Mesodermal cell (in vitro differentiated cells): ENCODE measurements at regions not wholly inside any gene's neighbourhood (a gene's known extent, or its start where the extent isn't known, plus 50 kb on each side); places are given as distances from the start of the nearest gene placed in this dataset.

Experiments
- H3K27ac ChIP-seq: 2 replicates; pipeline ENCODE4 v1.7.0; 2013; ENCODE audit warnings: mild to moderate bottlenecking, low read depth, low read length, moderate library complexity; ENCODE audit not compliant: severe bottlenecking
- H3K36me3 ChIP-seq: 2 replicates; pipeline ENCODE4 v1.7.1; 2013; ENCODE audit warnings: mild to moderate bottlenecking, low read length, moderate library complexity; ENCODE audit not compliant: control insufficient read depth, insufficient read depth
- H3K4me1 ChIP-seq: one replicate; pipeline ENCODE4 v1.7.1; 2013; ENCODE audit warnings: mild to moderate bottlenecking, low read length; ENCODE audit not compliant: insufficient read depth, control insufficient read depth, poor library complexity, severe bottlenecking
- H3K4me3 ChIP-seq: 2 replicates; pipeline ENCODE4 v1.7.0; 2013; ENCODE audit warnings: low read length, control low read depth, mild to moderate bottlenecking; ENCODE audit not compliant: insufficient read depth, poor library complexity, severe bottlenecking; ENCODE audit errors: extremely low read depth
- H3K9me3 ChIP-seq: 2 replicates; pipeline ENCODE4 v1.7.1; 2013; ENCODE audit warnings: mild to moderate bottlenecking, low read length, moderate library complexity; ENCODE audit not compliant: control insufficient read depth
- WGBS, 2 experiments: methylation state at CpG; one replicate each; pipeline ENCODE4 v1.1.5; 2013; ENCODE audit warnings: missing lambda C conversion rate in 2 of 2; ENCODE audit not compliant: insufficient coverage in 2 of 2; 5-methylcytosine and 5-hydroxymethylcytosine counted together

DNA sequence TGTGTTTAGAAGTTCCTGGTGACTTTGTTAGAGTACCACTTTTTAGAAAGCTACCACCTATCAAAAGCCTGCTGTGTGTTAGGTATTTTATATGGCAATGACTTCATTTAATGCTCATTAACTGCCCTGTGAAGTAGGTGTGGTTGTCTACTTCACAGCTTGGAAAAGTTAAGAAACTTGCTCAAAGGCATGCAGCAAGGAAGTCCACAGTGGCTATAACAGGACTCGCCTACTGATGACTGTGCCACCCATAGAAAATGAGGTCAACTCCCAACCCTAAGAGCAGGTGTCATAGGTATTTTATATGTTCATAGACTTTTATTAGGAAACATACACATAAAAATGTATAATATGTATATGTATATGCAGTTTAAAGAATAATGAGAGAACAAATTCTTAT is 125.2 kb upstream of the PAX6 start:
- H3K9me3 ChIP-seq, result no peaks in the 10 kb centered on the region
- no CpG with 5 or more reads among the region's 1 CpG for WGBS, 2 experiments

GRCh38 chr11:31932879-31933278 is 121.8 kb upstream of the PAX6 start:
- WGBS, 2 experiments, result 90 to 91% methylated on average over 9 of the region's 9 CpGs
- Histone ChIP-seq H3K4me1 (no peaks in the 10 kb centered on the region), H3K9me3 (no peaks in the 10 kb centered on the region), H3K27ac (no peak overlapping the region), H3K4me3 (no peak overlapping the region), H3K36me3 (no peaks in the 10 kb centered on the region)

More for the DNA sequence above, 125.2 kb upstream of the PAX6 start:
- Histone ChIP-seq H3K36me3 (no peaks in the 10 kb centered on the region), H3K4me1 (peaks cover 6% of the 10 kb centered on the region), H3K4me3 (no peak overlapping the region), H3K27ac (no peak overlapping the region)

- 96% methylated on average over 2 to 3 of the region's 4 CpGs for WGBS, 2 experiments
- no peaks in the 10 kb centered on the region for H3K9me3 ChIP-seq
- no peak overlapping the region for H3K4me3 ChIP-seq
- no peaks in the 10 kb centered on the region for H3K36me3 ChIP-seq
- no peaks in the 10 kb centered on the region for H3K4me1 ChIP-seq
- H3K27ac ChIP-seq, result no peak overlapping the region
These were observed 116.9 kb upstream of the PAX6 start for GRCh38 chr11:31927982-31928381.

DNA sequence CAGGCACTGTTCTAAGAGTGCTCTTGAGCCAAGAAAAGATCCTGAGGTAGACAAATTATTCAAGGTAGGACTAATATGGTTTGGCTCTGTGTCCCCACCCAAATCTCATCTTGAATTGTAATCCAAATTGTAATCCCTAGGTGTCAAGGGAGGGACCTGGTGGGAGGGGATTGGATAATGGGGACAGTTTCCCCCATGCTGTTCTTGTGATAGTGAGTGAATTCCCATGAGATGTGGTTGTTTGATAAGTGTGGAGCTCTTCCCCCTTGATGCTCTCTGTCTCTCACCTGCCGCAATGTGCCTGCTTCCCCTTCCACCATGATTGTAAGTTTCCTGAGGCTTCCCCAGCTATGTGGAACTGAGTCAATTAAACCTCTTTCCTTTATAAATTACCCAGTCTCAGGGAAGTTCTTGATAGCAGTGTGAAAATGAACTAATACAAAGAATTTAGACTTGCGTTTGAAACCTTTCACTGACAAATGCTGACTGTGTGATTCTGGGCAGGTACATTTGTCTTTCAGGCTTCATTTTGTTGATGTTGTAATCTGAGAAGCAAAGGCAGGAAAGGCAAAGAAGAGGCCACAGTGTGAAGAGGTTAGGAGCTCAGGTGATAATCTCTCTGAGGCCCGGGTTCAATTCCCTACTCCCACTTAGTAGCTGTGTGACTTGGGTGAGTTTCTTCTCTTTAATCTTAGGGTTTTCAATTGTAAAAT is 115.8 kb upstream of the PAX6 start:
- H3K4me3 ChIP-seq, result no peak overlapping the region
- no peaks in the 10 kb centered on the region for H3K36me3 ChIP-seq
- H3K4me1 ChIP-seq, result peaks cover 2% of the 10 kb centered on the region
- WGBS, 2 experiments, result 40 to 100% methylated on average over 1 of the region's 3 CpGs
- H3K9me3 ChIP-seq, result no peaks in the 10 kb centered on the region
- H3K27ac ChIP-seq, result no peak overlapping the region

- no peak overlapping the region for H3K27ac ChIP-seq
- 79 to 84% methylated on average over 2 to 3 of the region's 4 CpGs for WGBS, 2 experiments
- H3K4me3 ChIP-seq, result no peak overlapping the region
- no peaks in the 10 kb centered on the region for H3K9me3 ChIP-seq
- H3K36me3 ChIP-seq, result no peaks in the 10 kb centered on the region
- H3K4me1 ChIP-seq, result peaks cover 11% of the 10 kb centered on the region
These were observed 115.0 kb upstream of the PAX6 start for GRCh38 chr11:31926106-31926505.

DNA sequence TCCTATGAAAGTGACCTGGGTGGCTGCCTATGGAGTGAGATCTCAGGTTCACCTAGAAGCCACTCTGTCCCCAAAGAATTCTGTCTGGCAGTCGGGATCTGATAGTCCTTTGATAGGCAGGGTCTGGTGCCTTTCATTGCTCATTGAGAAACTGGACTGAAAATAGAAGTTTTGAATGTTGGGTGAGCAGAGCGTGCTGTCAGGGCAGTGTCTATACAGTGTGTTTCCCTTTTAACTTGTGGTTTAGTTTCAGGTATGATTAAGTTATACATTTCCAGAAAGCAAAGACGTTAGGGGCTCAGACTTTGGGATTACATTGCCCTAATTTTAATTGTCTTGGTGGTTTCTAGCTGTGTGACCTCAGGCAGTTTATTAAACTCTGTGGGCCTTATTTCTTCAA is 111.3 kb upstream of the PAX6 start:
- Histone ChIP-seq H3K36me3 (no peaks in the 10 kb centered on the region), H3K4me1 (peaks cover 15% of the 10 kb centered on the region), H3K27ac (no peak overlapping the region), H3K9me3 (peaks cover 4% of the 10 kb centered on the region), H3K4me3 (no peak overlapping the region)
- 95 to 100% methylated on average over 2 of the region's 3 CpGs for WGBS, 2 experiments

DNA sequence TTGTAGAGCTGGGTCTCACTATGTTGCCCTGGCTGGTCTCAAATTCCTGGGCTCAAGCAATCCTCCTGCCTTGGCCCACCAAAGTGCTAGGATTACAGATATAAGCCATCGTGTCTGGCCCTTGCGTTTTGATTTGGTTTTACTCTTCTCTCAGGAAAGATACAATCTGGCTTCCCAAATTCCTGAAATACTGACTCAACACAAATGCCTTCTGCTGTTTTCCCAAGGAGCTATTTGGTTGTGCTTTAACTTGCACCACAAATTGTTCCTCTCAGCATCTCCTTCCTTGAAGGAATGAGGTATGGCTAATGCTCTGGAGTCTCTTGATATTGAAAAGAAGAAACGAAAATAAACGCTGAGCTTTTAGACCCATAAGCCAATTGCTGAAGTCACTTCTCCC is 110.0 kb upstream of the PAX6 start:
- Histone ChIP-seq H3K4me1 (peaks cover 15% of the 10 kb centered on the region), H3K4me3 (no peak overlapping the region), H3K9me3 (peaks cover 4% of the 10 kb centered on the region), H3K36me3 (no peaks in the 10 kb centered on the region), H3K27ac (peak overlapping the region; percentile 90)
- WGBS, 2 experiments, result 28 to 60% methylated on average over 1 to 3 of the region's 4 CpGs

DNA sequence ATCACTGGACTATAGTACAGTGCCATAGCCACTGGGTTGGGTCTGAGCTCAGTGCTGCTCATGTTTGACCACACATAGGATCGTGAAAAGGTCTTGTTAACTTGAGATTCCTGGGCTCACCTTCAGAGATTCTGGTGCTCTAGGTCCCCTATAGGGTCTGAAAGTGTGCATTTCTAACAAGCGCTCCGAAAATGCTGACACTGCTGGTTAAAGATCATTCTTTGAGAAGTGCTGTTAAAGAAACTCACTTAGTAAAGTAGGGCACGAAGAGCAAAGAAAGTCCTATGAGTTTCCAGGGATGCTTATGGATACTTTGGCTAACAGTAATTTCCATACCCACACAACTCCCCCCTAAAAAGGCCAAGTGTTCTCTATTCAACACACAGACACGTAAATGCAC is 108.1 kb upstream of the PAX6 start:
- 93% methylated on average over 4 to 5 of the region's 5 CpGs for WGBS, 2 experiments
- H3K27ac ChIP-seq, result no peak overlapping the region

GRCh38 chr11:31915867-31916266 is 104.7 kb upstream of the PAX6 start:
- Histone ChIP-seq H3K9me3 (peaks cover 4% of the 10 kb centered on the region), H3K4me3 (no peak overlapping the region), H3K36me3 (no peaks in the 10 kb centered on the region), H3K27ac (no peak overlapping the region), H3K4me1 (peaks cover 4% of the 10 kb centered on the region)
- 100% methylated on average over 1 of the region's 1 CpG; no CpG with 5 or more reads in 1 of the 2 experiments for WGBS, 2 experiments

More for the DNA sequence above, 108.1 kb upstream of the PAX6 start:
- Histone ChIP-seq H3K4me3 (no peak overlapping the region), H3K9me3 (peaks cover 4% of the 10 kb centered on the region), H3K36me3 (no peaks in the 10 kb centered on the region), H3K4me1 (peaks cover 15% of the 10 kb centered on the region)

GRCh38 chr11:31913985-31914384 is 102.9 kb upstream of the PAX6 start:
- peaks cover 4% of the 10 kb centered on the region for H3K9me3 ChIP-seq
- no peaks in the 10 kb centered on the region for H3K4me1 ChIP-seq
- H3K27ac ChIP-seq, result no peak overlapping the region
- 89 to 100% methylated on average over 1 of the region's 1 CpG for WGBS, 2 experiments
- H3K4me3 ChIP-seq, result no peak overlapping the region
- no peaks in the 10 kb centered on the region for H3K36me3 ChIP-seq

- WGBS, 2 experiments, result 67% methylated on average over 1 of the region's 1 CpG; no CpG with 5 or more reads in 1 of the 2 experiments
- no peaks in the 10 kb centered on the region for H3K4me1 ChIP-seq
- no peaks in the 10 kb centered on the region for H3K9me3 ChIP-seq
- H3K27ac ChIP-seq, result no peak overlapping the region
- H3K36me3 ChIP-seq, result no peaks in the 10 kb centered on the region
- no peak overlapping the region for H3K4me3 ChIP-seq
These were observed 101.7 kb upstream of the PAX6 start for GRCh38 chr11:31912808-31913207.
